Mesothelial cell of epicardium (in vitro differentiated cells): ENCODE measurements at regions not wholly inside any gene's neighbourhood (a gene's known extent, or its start where the extent isn't known, plus 50 kb on each side); places are given as distances from the start of the nearest gene placed in this dataset.
"Not testable (repeated sequence)": the region's sequence is repeated elsewhere in the genome, so short reads cannot be mapped to it uniquely, and the experiment has no call there.

Source experiments
- DNase-seq, 2 experiments: peaks; one replicate each; pipeline ENCODE4 v3.0.0; 2021; ENCODE audit warnings: low spot score in 2 of 2; ENCODE audit not compliant: unreplicated experiment in 2 of 2
- H3K27ac Mint-ChIP-seq: 2 replicates; pipeline ENCODE4 v1.8.0; 2021; ENCODE audit warnings: mixed read lengths
- H3K27me3 Mint-ChIP-seq: 2 replicates; pipeline ENCODE4 v1.8.0; 2021; ENCODE audit warnings: low read depth, mixed read lengths
- H3K36me3 Mint-ChIP-seq: 2 replicates; pipeline ENCODE4 v1.8.0; 2021; ENCODE audit warnings: mixed read lengths
- H3K4me1 Mint-ChIP-seq: 2 replicates; pipeline ENCODE4 v1.8.0; 2021; ENCODE audit warnings: mixed read lengths
- H3K4me3 Mint-ChIP-seq: 2 replicates; pipeline ENCODE4 v1.8.0; 2021; ENCODE audit warnings: mild to moderate bottlenecking, moderate library complexity, mixed read lengths
- H3K9me3 Mint-ChIP-seq: 2 replicates; pipeline ENCODE4 v1.8.0; 2021; ENCODE audit warnings: mixed read lengths
- TF ChIP-seq, protein P1 (sequence below): fragments of 200-600 bp; sonication (generic); IDR thresholded peaks from one replicate; pipeline ENCODE4 v1.5.0; 2021; ENCODE audit warnings: antibody characterized with exemption; ENCODE audit not compliant: unreplicated experiment

DNA sequence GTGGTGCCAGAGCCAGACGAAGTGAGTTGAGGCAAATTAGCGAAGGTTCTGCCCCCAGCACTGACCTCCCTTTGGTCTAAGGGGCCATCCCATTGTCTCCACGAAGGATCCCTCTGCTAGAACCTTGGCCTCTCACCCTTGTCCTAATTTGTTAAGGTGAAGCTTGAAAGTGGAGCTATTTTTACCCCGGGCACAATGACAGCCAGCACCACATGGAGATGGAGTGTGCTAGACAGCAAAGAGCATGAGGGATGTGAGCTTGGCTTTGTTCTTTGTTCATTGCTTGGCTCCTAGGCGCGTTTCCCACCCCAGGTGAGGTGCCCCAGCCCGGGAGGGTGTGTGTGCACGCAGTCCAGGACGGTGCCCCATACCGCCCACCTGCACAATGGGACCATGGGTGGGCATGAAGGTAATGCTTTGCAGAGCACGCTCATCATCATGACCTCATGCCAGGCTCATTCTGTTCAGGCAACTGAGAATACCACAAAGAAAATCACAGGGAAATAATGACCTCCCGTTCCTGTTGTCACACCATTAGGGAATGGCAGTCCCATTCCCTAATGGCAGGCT, 361.0 kb upstream of the FZD8 start:
- Mint-ChIP-seq H3K4me1 (no peaks in the 10 kb centered on the region), H3K36me3 (no peaks in the 10 kb centered on the region), H3K27ac (no peak overlapping the region), H3K4me3 (no peak overlapping the region), H3K9me3 (peaks cover 12% of the 10 kb centered on the region), H3K27me3 (no peaks in the 10 kb centered on the region)
- no peak for DNase-seq
- TF ChIP-seq, protein P1, sequence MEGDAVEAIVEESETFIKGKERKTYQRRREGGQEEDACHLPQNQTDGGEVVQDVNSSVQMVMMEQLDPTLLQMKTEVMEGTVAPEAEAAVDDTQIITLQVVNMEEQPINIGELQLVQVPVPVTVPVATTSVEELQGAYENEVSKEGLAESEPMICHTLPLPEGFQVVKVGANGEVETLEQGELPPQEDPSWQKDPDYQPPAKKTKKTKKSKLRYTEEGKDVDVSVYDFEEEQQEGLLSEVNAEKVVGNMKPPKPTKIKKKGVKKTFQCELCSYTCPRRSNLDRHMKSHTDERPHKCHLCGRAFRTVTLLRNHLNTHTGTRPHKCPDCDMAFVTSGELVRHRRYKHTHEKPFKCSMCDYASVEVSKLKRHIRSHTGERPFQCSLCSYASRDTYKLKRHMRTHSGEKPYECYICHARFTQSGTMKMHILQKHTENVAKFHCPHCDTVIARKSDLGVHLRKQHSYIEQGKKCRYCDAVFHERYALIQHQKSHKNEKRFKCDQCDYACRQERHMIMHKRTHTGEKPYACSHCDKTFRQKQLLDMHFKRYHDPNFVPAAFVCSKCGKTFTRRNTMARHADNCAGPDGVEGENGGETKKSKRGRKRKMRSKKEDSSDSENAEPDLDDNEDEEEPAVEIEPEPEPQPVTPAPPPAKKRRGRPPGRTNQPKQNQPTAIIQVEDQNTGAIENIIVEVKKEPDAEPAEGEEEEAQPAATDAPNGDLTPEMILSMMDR = no peak

DNA sequence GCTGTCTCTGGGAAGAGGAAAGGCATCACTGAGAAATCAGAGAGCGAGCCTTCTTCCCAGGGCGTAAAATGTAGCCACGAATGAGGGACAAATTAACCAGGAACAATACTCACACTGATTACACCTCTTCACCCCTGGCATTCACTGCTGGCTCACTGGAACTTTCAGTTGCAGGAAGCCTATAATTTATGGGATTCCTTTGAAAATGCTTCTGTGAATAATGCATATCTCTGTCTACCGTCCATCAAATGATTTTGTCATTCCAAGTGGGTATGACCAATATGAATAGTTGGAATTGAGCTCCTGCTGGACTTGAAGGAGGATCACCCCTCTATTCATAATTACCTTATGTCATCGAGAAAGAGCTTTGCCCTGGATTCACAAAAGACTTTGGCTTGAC, 360.3 kb upstream of the FZD8 start:
- Mint-ChIP-seq H3K9me3 (peaks cover 12% of the 10 kb centered on the region), H3K4me1 (no peaks in the 10 kb centered on the region), H3K36me3 (no peaks in the 10 kb centered on the region), H3K27ac (no peak overlapping the region), H3K27me3 (no peaks in the 10 kb centered on the region), H3K4me3 (no peak overlapping the region)
- DNase-seq = no peak
- TF ChIP-seq, protein P1 = no peak

DNA sequence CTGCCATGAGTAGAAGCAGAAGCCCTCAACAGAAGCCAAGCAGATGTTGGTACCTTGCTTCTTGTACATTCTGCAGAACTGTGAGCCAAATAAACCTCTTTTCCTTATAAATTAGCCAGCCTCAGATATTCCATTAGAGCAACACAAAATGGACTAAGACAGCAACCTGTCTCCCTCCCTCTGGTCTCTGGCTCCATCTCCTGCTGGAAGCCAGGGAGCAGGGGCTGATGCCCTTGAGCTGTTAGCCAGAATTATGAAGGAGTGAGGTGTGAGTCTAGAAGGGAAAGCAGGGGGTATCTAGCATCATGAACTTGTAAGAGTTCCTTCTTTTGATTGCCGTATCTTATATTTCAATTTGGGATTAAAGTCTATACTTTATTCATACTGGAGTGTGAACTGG, 358.7 kb upstream of the FZD8 start:
- H3K27me3 Mint-ChIP-seq, H3K36me3 Mint-ChIP-seq, H3K4me3 Mint-ChIP-seq, DNase-seq, H3K27ac Mint-ChIP-seq, H3K4me1 Mint-ChIP-seq: not testable (repeated sequence)
- H3K9me3 Mint-ChIP-seq = peaks cover 12% of the 10 kb centered on the region

DNA sequence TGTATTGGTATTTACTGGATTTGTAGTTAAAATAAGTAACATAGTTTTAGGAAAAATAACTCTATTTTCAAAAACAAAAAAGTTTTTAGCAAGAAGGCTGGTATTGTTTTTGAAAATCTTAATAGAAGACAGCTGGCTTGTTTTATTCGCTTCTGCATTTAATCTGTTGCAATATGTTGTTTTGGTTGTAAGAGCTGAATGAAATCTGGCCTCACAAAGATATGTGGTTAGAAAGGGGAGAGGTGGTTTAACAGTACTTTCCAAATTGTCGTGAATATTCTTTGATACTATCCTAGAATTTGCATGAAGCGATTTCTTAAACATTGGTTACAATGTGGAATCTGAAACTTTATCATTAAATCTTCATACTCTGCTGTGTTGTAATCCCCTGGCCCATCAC, 355.9 kb upstream of the FZD8 start:
- Mint-ChIP-seq H3K36me3 (no peaks in the 10 kb centered on the region), H3K27me3 (no peaks in the 10 kb centered on the region), H3K9me3 (peaks cover 12% of the 10 kb centered on the region), H3K4me3 (no peak overlapping the region), H3K4me1 (peaks cover 13% of the 10 kb centered on the region), H3K27ac (no peak overlapping the region)
- no peak for DNase-seq
- TF ChIP-seq, protein P1 = no peak

DNA sequence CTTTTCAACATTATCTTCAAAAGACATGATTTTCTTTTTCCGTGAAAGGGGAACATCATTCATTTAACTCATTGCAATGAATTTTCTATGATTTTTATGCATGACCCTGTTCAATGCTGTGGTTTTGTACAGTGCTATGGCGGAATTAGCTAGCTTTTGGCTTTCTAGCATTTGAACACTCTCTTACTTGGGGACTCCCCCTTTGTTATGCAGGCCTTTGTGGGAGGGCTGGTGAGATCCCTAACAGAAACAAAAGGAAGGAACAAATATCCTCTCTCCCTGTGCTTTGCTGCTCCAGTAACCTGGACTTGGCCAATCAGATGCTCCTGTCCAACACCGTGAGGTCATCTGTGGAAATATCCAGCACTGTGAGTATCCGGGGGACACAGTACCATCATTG, 353.4 kb upstream of the FZD8 start:
- H3K27ac Mint-ChIP-seq = no peak overlapping the region
- no peaks in the 10 kb centered on the region for H3K27me3 Mint-ChIP-seq
- H3K9me3 Mint-ChIP-seq = peaks cover under 1% of the 10 kb centered on the region
- H3K4me1 Mint-ChIP-seq = peaks cover 13% of the 10 kb centered on the region
- TF ChIP-seq, protein P1 = no peak
- H3K4me3 Mint-ChIP-seq = no peak overlapping the region
- DNase-seq = no peak
- H3K36me3 Mint-ChIP-seq = no peaks in the 10 kb centered on the region

DNA sequence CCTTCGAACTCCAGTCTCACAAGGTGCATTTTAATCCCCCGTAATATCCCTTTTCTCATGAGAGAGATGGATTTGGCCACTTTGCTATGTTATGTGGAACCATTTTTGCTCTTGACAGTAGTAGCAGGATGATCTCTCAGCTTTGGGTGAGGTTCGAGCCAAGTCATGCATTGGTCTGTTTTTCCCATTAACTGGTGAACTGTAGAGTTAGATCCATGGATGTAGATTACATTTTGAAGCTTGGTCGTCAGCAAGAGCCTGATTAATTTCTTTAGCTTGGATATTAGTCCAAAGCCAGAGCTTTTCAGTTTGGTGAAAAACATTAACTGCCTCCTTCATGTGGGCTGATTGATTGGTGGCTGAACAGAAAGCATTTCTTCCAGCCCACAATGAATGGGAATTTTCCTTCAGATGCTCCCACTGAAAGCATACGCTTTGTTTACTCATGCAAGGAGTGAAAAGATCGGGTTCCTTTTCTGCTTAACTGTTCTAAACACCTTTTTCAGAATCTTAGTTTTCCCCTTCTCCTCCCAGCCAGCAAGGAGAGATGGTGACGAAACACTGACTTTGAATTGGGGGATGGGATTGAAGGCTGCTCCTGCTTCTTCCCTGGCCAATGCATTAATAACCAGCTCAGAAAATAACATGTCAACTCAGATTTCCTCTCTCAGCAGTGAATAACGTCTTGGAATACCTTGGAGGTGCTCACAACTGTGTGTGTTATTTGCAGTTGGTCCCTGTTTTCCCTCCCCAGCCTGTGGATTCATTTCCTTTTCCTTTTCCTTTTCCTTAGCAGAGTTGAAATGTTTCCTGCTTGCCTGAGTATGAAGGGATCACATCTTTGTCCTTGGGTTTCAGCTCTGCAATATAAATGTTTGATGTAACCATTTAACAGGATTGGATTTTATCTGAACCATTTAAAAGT, 351.8 kb upstream of the FZD8 start:
- Mint-ChIP-seq H3K4me3 (no peak overlapping the region), H3K9me3 (peaks cover 9% of the 10 kb centered on the region), H3K27me3 (no peaks in the 10 kb centered on the region), H3K36me3 (peaks cover 3% of the 10 kb centered on the region), H3K27ac (peak overlapping the region; percentile 48), H3K4me1 (peaks cover 13% of the 10 kb centered on the region)
- TF ChIP-seq, protein P1 = no peak
- no peak for DNase-seq
